ENCODE measurements at regions not wholly inside any gene's neighbourhood (a gene's known extent, or its start where the extent isn't known, plus 50 kb on each side); places are given as distances from the start of the nearest gene placed in this dataset.
"Not testable (repeated sequence)": the region's sequence is repeated elsewhere in the genome, so short reads cannot be mapped to it uniquely, and the experiment has no call there.

- DNase-seq, result no peak
Measured at GRCh38 chr11:38710262-38710661, 2112.2 kb upstream of the RAG2 start.

- DNase-seq, result no peak
Measured at GRCh38 chr11:38700111-38700510, 2102.1 kb upstream of the RAG2 start.

DNA sequence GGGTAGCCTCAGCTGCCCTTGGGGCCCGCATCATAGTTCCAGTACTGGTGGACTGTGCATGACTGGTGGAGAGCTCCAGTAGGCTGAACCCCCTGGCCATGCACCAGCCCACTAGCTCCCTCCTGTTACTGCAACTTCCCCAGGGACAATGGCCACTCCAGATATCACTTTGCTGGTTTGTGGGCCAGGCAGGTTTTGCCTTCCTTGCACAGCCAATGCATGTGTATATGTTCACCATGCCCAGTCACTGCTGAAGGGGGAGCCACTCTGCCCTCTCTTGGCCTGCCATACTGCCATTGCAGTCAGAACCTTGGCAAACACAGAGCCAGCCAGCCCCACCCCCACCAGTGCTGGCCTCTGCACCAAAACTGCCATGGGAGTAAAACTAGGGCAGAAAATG is 2095.3 kb upstream of the RAG2 start:
- no peak for DNase-seq

GRCh38 chr11:38690211-38690610 is 2092.2 kb upstream of the RAG2 start:
- not testable (repeated sequence) for DNase-seq

DNA sequence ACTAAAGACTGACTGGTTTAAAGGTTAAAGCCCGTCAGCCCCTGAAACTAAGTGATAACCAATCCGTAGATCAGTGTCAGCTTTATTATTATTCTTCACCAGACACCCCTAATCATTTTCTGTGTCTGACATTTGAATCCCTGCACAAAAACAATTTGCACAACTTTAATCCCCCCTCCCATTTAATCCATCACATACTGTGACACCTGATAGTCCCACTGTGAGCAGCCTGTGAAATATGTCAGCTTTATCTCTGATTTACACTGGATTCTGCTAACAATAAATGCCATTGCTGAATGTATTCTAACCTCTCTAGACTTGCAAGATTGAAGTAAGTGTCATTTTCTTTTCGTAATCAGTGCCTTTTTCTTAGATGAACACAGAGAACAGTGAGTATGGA is 2089.0 kb upstream of the RAG2 start:
- DNase-seq, result no peak

GRCh38 chr11:38683484-38683883 is 2085.4 kb upstream of the RAG2 start:
- no peak for DNase-seq

- no peak for DNase-seq
Measured at GRCh38 chr11:38680746-38681145, 2082.7 kb upstream of the RAG2 start.

GRCh38 chr11:38680166-38680565 is 2082.1 kb upstream of the RAG2 start:
- no peak for DNase-seq

DNA sequence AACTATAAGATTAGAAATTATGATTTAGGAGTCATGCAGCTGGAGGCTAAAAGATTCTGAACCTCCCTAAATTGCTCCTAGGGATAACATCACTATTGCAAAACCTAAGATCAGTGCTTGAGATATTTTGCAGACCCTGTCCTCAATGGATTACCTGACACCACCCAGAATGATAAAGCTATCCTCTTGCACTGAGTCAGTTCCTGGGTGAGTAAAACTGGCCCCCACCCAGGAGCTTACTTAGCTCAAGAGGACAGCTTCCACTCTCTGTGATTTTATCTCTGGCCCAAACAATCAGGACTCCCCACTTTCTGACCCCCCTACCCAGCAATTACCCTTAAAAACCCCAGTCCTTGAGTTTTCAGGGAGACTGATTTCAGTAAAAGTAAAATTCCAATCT is 2074.4 kb upstream of the RAG2 start:
- no peak for DNase-seq

DNA sequence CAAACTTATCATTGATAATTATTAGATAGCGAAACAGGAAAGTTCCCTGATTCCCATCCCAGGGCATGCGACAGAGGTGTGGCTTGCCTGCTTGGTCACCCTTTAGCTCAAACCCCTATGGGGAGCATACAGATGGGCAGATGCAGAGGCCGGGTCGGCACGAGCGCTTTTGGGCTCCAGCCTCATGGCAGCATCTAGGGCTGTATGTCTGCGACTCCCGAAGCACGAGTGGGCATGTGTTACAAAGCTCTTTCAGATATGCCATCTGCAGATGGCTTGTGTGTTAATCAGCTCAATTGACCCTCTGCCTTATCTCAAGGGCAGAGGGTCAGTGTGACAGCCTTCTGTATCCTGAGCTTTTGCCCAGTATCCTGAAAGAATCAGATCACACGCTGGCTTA is 2069.3 kb upstream of the RAG2 start:
- no peak for DNase-seq

GRCh38 chr11:38648604-38649003 is 2050.6 kb upstream of the RAG2 start:
- no peak for DNase-seq

- no peak for DNase-seq
Measured at GRCh38 chr11:38646382-38646781, 2048.3 kb upstream of the RAG2 start.

- no peak for DNase-seq
Measured at GRCh38 chr11:38640854-38641253, 2042.8 kb upstream of the RAG2 start.

GRCh38 chr11:38612701-38613100 is 2014.7 kb upstream of the RAG2 start:
- no peak for DNase-seq

GRCh38 chr11:38601371-38601770 is 2003.3 kb upstream of the RAG2 start:
- DNase-seq, result not testable (repeated sequence)

- DNase-seq, result no peak
Measured at GRCh38 chr11:38598418-38598817, 2000.4 kb upstream of the RAG2 start.

- DNase-seq, result not testable (repeated sequence)
Measured at GRCh38 chr11:38595359-38596016, 1997.5 kb upstream of the RAG2 start.

- no peak for DNase-seq
Measured at GRCh38 chr11:38594895-38595294, 1996.9 kb upstream of the RAG2 start.

DNA sequence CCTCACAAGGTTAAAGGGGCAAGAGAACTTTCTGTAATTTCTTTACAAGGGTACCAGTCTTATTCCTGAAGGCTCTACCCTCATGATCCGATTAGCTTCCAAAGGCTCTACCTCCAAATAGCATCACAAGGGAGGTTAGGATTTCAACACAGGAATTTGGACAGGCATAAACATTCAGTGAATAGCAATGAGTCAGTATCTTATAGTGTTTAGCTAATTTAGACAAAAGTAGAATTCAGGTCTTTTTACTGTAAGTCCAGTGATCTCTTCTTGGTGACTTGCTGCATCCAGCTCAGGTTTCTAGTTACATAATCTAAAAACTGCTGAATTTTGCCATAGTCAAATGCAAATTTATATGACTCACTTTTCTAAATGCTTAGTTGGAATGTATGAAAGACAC is 1995.6 kb upstream of the RAG2 start:
- no peak for DNase-seq

DNA sequence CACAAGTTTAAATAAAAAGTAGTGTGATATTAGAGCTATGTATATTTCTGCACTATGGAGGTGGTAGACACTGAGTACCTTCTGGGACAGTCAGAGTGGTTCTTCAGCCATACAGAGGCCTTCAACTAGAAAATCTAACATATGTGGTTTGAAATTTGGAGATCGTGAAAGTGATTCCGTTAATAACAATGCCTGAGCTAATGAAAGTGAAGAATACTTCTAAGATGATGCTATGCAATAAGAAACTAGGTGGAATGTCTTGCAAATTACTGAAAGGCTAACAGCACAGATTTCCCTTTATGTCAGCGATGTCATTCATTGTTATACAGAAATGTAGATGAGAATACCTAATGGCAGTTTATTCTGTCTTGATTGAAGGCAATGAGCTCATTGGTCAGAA is 1984.7 kb upstream of the RAG2 start:
- DNase-seq, result no peak

GRCh38 chr11:38582151-38582550 is 1984.1 kb upstream of the RAG2 start:
- no peak for DNase-seq

- no peak for DNase-seq
Measured at GRCh38 chr11:38577769-38578168, 1979.7 kb upstream of the RAG2 start.

- DNase-seq, result no peak
Measured at GRCh38 chr11:38562562-38562961, 1964.5 kb upstream of the RAG2 start.

GRCh38 chr11:38553148-38553547 is 1955.1 kb upstream of the RAG2 start:
- DNase-seq, result no peak

DNA sequence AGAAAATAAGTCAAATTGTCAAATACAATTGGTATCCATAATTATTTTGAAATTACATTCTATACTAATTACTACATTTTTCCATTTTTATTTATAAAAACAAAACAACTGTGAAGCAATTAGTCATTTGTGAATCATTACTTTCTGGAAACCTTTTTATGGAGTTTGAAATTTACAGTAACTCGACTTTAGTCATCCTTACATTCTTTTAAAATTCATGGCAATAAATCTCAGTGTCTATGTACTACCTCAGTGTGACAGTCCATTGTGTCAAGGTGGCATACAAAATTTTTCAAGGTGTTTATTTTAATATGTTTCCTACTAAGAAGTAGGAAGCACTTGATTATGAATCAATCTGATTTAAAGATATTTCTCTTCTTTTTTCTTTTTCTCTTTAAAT is 1949.4 kb upstream of the RAG2 start:
- no peak for DNase-seq

- no peak for DNase-seq
Measured at GRCh38 chr11:38543986-38544385, 1946.0 kb upstream of the RAG2 start.
